Keratinocyte (primary cell): ENCODE measurements at regions not wholly inside any gene's neighbourhood (a gene's known extent, or its start where the extent isn't known, plus 50 kb on each side); places are given as distances from the start of the nearest gene placed in this dataset.

ENCODE experiments used
- CTCF ChIP-seq, 3 experiments: IDR thresholded peaks in 1 of 3; conservative IDR thresholded peaks in 1 of 3; optimal IDR thresholded peaks in 1 of 3; 2 replicates in 2 of 3; 3 replicates in 1 of 3; pipeline versions ENCODE3 to v1.5.1; 2011; ENCODE audit warnings: low read length in 3 of 3, mild to moderate bottlenecking in 3 of 3, moderate library complexity in 2 of 3, control low read depth in 1 of 3, inconsistent platforms in 1 of 3; ENCODE audit not compliant: insufficient read depth in 2 of 3; ENCODE audit errors: extremely low read depth in 1 of 3
- EZH2 ChIP-seq: IDR thresholded peaks from one replicate; pipeline ENCODE4 v1.6.1; 2012; ENCODE audit warnings: inconsistent platforms, mild to moderate bottlenecking, low read length, moderate library complexity

- no peak for TF ChIP-seq CTCF (optimal IDR thresholded peaks at IDR 0.05 in 1 of 3, IDR thresholded peaks at IDR 0.05 in 1 of 3, conservative IDR thresholded peaks at IDR 0.05 in 1 of 3; ENCODE audit: extremely low read depth in 1 of 3, insufficient read depth in 2 of 3, low read length in 3 of 3)
- TF ChIP-seq EZH2: no peak
These were observed 149.8 kb upstream of the SLC28A3 start for GRCh38 chr9:84490206-84490841.
